ENCODE measurements at regions not wholly inside any gene's neighbourhood (a gene's known extent, or its start where the extent isn't known, plus 50 kb on each side); places are given as distances from the start of the nearest gene placed in this dataset.

DNA sequence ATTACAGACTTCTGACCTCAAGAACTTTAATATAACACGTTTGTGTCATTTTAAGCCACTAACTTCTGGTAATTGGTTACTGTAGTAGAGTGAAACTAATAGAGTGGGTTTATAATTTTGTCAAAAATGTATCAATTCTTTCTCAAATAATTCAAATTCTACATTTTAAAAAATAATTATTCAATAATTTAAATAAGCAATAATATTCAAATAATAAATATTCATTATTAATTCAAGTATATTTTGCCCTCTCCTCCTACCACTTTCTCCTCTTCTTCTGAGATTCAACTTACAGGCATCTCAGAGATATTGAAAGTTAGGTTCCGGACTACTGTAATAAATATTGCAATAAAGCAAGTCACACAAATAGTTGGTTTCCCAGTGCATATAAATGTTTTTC is 1107.1 kb downstream of the KCNT2 start:
- DNase-seq: no peak

DNA sequence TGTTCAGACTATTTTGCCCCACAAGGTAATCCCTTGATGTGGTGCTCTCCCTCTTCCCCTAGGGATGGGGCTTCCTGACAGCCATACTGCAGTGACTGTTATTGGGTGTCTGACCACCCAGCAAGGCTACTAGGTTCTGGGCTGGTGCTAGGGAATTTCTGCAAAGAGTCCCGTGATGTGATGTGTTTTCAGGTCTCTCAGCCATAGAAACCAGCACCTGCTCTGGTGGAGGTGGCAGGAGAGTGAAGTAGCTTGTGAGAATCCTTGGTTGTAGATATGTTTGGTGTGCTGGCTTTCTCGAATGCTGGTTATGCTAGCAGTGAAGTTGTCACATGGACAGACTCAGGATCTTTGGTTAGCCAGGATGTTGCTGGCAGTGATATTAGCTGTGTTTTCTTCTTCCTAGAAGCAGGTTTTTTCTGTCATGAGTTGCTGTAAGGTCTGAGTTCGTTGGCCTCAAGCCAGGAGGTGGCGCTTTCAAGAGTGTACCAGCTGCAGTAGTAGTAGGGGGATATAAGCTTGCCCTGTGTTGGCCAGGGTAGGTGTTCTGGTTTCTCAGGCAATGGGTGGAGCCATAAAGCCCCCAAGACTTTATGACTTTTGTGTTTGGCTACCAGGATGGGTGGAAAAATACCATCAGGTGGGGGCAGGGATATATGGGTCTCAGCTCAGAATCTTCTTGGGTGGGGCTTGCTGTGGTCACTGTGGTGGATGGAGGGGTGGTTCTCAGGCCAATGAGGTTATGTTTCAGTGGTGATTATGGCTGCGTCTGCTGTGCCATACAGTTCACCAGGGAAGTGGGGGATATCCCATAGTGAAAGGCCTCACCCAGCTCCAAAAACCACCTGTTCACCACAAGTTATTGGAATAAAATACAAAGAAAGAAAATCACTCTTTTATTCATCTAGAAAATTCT is 1112.3 kb downstream of the KCNT2 start:
- no peak for DNase-seq

DNA sequence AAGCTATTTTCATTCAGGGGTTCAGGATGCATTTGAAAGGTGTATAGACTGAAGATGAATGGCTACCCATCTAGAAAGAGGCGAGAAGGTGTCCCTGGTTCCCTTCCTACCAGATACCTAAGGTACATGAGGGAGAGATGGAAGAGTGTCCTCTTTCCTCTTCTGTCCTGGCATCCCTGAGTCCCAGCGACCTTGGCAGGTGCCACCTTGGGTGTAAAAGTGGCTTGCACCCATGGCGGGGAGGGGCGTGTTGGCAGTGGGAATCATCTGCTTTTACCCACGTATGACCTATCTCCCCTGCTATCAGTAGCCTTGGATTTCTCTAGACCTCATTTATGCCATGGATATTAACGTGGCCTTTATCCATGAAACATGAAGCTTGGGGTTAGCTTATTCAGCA is 1126.1 kb downstream of the KCNT2 start:
- DNase-seq: no peak

DNA sequence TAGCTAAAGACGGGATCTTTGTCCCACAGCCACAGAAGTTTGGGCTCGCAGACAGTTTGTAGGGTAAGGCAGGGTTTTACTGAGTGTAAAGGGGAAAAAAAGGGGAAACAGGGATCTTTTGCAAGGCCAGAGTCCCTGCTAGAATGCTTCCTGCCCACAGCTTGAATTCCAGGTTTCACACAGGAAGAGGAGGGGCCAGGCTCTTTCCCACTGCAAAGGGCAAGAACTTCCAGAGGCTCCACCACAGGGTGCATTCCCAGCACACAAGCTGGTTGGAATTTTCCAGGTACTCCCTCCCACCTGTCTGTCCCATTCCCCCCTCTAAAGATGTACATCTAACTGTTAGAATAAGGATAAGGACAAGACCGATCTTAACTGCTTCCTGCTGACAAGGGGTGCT is 1126.9 kb downstream of the KCNT2 start:
- no peak for DNase-seq

DNA sequence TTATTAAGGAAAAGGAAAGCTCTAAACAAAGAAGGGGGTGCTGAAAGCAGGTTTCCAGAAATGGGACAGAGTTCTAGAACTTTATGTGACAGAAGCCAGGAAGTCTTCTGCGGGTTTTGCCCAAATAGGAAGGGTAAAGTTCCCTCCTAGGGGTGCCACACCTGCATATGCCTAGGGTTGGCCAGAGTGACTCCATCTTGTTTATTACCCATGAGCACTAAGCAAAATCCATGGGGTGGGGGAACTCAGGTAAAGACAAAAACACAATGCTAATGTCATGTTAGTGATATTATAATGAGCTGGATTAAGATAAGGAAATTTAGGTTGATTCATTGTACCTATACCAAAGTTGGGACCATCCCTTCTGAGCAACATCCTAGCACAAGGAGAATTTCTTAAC is 1132.7 kb downstream of the KCNT2 start:
- no peak for DNase-seq

DNA sequence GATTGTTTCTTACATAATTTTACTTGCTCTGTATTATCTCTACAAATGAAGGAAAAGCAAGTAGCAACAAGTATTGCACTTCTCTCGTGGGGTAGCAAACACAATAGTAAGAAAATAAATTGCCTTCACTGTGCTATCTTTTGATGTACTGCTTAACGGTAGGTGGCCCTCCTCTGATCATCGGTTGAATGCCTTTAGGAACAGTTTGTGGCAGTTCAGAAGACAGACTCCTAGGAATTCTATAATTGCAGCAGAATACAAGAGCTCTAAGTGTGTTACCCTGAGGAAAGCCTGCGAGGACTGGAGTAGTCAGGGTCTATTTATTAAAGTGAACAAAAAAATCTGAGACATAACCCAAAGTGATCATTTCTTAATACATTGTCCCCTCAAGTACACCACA is 1135.9 kb downstream of the KCNT2 start:
- no peak for DNase-seq

DNA sequence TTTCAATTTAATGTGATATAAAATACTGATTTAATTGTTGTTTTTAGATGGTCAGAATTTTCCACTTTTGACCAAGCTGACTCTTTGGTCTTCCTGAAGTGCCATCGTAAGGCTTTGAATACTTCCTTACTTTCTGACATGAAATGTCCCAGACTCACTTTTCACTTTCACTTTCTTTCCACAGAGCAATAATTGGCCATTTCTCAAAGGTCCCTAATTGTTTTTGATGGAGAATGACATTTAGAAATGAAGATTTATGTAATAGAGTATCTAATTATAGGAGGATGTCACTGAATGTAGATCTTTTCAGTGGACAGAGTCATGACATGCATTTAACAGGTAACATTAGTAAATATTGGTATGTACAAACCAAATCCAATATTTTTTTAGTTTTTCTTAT is 1141.6 kb downstream of the KCNT2 start:
- DNase-seq: no peak

DNA sequence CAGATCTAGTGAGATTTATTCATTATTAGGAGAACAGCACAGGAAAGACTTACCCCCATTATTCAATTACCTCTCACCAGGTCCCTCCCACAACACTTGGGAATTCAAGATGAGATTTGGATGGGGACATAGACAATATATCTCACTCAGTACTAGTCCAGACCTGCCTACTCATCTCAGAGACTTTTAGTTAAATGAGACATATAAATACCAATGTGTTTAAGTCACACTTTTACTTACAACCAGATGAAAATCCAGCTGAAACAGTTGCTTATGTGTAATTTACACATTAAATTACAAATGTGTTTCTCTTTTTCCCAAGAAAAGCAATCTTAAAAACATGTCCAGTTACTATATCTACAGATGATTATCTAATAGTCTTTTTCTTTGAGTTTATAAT is 1145.6 kb downstream of the KCNT2 start:
- no peak for DNase-seq

DNA sequence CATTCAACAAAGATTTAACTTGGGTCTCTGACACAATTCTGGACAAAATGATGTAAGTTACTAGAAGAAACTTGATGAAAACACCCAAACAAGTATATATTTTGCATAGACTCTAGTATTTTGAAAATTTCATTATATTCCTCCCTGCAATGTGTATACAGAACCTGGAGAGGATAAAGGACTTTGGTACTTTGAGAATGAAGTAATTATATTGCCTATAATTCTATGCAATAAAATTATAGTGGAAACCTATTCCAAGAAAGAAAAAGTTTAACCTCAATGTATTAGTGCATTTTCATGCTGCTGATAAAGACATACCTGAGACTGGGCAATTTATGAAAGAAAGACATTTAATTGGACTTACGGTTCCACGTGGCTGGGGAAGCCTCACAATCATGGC is 1146.1 kb downstream of the KCNT2 start:
- DNase-seq: no peak

DNA sequence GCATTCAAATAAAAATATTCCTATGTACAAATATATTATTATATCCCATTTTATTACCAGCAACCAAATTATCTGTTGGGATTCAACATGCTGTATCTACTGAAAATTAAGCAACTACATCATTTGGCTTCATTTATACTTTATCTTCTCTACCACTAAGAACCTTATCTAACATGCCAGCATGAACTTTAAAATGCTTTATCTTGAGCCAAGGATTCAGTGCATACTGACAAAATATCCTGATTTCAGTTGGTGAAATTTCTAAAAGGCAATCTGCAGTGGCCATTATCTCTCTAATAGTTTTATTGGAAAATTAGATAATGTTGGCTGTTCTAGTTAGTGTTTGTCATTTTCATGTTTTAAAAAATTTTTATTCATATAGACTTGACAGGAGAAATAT is 1149.9 kb downstream of the KCNT2 start:
- no peak for DNase-seq

DNA sequence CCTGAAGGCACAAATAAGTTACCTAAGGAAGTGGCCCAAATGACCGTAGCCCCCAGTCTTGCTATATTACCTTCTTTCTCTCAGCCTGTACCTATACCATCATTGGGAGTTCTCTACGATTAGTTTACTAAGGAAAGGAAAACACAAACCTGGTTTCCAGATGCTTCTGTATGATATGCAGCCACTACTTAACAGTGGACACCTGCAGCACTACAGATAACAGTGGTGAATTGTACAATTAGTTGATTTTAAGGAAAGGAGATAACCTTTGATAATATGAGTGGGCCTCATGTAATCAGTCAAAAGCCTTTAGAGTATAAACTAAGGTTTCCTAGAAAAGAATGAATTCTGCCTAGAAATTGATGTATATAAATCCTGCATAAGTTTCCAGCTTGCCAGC is 1157.4 kb downstream of the KCNT2 start:
- no peak for DNase-seq

DNA sequence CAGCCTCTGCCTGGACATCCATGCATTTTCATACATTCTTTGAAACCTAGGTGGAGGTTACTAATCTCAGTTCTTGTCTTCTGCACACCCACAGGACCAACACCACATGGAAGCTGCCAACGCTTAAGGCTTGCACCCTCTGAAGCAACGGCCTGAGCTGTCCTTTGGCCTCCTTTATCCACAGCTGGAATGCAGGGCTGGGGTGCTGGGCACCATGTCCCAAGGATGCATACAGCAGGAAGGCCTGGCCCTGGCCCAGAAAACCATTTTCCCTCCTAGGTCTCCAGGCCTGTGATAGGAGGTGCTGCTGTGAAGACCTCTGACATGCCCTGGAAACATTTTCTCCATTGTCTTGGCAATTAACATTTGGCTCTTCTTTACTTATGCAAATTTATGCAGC is 1168.6 kb downstream of the KCNT2 start:
- DNase-seq: no peak

DNA sequence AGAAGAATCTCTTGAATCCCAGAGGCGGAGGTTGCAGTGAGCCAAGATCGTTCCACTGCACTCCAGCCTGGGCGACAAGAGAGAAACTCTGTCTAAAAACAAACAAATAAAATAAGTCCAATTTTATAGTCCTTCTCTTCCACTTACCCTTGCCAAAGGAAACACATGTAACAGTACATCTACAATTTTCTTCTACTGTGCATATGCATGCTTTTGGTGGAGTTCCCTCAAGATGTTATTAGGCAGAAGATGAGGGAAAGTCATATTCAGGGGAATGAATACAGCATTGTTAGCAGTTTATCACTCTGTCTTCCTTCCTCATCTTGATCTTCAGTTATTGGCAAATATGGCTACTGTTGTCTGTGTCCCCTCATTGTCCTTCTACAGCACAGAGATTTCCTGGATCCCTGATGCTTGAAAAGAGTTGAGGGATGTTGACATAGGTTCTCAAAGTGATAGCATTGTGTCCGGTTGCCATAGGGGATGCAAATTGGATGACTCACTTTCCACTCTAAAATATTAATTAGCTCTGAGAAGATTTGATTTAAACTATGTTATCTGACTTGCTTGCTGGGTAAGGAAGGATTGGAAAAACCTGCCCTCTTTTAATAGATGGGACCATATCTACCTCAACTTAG is 1173.6 kb downstream of the KCNT2 start:
- DNase-seq: no peak

DNA sequence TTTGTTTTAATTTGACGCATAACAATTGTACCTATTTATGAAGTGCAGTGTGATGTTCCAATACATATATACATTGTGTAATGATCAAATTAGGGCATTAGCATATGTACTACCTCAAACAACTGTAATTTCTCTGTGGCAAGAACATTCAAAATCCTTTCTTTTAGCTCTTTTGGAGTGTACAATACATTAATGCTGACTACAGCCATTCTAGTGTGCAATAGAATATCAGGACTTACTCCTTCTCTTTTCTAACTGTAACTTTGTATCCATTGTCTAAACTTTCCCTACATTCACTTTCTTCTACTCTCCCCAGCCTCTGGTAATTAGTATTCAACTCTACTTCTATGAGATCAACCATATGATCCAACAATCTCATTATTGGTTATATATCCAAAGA is 1177.4 kb downstream of the KCNT2 start:
- DNase-seq: no peak

DNA sequence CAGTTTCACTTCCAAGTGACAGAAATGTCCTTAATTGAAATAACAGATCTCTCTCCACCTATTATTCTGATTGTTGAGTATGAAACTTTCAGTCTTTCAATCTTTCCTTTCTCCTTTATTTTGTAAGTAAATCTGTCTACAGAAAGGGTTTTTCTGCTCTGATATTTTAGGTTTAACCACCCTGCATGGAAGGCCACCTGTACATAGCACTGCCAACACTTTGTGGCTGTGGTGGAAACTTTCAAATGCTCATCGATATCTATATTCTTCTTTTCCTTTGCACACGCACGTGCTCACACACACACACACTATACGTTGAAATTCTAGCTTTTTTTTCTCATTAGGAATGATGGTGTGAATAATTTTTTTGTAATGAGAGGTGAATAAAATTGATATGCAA is 1179.3 kb downstream of the KCNT2 start:
- no peak for DNase-seq

DNA sequence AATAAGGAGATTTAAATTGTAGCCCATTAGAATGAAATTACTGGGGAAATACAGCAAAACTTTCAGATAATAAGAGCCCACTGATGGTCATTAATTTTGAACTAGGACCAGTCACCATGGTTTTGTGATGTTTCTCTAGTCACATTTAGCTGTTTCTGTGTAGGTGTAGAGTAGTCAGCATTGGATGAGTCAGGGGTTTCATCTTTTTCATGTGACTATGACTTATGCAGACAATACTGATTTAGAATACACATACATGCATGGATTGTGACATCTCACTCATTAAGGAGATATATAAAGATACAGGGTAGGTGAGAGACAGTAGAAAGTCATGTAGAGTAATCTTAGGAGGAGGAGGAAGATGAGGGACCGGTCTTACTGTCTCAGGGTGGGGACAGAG is 1192.7 kb downstream of the KCNT2 start:
- DNase-seq: no peak

DNA sequence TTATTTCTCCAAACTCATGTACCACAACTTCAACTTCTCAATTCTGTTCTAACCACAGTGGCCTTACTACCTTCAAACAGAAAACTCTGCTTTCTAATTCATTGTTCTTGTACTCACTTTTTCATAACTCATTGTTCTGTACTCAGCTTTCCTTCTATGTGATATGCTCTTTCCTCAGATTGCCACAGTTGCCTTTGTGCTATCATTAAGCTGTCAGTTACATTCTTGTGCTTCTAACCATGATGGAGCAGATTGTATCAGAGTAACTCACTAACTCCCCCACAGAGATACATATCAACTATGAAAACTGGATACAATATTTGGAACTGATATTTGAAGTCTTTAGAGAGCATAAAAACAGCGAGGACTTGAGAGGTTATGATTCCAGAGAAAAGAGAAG is 1213.7 kb downstream of the KCNT2 start:
- DNase-seq: no peak

DNA sequence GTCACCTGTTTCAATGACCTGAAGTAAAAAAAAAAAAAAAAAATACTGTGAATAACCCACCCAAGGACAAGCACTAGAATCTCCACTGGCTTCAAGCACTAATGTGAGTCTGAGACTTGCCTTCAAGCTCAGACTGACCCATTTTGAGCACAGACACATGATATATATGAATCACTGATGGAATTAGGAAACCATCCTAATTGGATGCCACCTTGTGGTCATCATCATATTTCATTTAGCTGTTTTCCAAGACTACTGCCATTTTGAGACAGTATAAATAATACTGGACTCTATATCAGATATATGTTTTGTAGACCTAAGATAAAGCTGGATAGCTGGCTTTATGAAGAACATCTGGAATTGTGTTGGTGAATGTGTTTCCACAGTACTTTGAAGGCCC is 1232.0 kb downstream of the KCNT2 start:
- no peak for DNase-seq

DNA sequence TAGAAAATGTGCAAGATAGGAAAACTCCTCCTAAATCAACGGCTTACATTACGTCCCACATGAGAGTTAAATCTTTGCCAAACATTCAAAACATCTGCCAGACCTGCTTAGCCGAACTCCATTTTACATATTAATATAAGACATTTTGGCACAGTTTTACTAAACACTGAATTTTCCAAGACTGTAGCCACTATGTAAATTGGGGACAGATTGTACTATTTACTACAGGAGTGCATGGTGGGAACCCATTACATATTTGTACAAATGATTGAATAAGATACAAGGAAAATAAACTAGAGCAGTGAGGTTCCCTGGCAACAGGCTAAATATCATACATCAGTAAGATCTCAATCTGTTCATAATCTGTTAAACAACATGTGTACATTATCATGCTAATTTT is 1234.4 kb downstream of the KCNT2 start:
- no peak for DNase-seq

DNA sequence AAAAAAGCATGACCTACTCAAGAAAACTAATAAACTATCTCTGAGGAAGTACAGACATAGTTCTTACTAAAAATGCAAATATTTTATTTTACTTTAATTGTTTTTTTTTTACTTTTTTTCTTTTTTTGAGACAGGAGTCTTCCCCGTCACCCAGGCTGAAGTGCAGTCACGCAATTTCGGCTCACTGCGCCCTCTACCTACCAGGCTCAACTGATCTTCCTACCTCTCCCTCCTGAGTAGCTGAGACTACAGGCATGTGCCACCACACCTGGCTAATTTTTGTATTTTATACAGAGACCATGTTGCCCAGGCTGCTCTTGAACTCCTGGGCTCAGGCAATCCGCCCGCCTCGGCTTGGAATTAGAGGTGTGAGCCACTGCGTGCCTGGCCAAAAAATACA is 1263.1 kb downstream of the KCNT2 start:
- no peak for DNase-seq

DNA sequence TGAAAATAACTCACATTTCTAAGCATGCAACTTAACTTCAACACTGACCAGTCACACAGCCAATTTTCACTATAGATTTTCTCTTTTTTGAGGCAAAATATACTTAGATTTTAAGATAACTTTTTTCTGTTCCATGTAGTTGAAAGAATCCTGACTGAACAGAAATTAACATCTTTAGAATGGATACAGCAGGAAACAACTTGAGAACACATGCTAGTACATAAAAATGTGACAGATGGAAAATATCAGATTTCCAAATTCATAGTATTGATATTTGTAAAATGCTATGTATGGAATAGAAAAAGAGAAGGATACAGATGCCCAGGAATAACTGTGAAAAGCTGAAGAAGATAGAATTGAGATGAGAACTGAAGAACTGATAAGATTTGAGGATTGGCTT is 1270.6 kb downstream of the KCNT2 start:
- no peak for DNase-seq

DNA sequence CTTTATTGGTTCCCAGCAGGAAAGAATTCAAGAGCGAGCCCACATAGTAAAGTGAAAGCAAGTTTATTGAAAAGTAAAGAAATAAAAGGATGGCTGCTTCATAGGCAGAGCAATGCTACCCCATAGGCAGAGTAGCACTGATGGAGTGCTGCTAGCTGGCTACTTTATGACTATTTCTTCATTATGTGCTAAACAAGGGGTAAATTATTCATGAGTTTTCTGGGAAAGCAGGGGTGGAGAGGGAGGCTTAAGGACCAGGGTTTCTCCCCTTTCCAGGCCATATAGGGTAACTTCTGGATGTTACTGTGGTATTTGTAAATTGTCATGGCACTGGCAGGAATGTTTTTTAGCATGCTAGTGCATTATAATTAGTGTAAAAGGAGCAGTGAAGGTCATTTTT is 1271.4 kb downstream of the KCNT2 start:
- no peak for DNase-seq

DNA sequence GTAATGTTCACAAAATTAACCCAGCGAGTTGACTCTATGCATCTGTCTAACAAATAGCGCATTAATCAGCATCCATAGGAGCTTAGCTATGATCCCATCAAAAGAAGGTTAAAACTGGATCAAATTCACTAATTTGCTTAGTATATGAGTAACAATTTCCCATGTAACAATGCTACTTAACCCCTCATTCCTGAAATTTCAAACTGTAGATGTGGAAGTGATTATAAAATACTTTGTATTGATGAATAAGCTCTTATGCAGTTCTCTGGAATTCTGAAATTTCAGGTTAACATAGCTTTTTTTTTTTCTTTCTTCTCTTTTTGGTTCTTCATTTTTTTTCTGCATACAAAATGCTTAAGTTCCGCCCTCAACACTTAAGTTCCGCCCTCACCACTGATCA is 1272.7 kb downstream of the KCNT2 start:
- DNase-seq: no peak

DNA sequence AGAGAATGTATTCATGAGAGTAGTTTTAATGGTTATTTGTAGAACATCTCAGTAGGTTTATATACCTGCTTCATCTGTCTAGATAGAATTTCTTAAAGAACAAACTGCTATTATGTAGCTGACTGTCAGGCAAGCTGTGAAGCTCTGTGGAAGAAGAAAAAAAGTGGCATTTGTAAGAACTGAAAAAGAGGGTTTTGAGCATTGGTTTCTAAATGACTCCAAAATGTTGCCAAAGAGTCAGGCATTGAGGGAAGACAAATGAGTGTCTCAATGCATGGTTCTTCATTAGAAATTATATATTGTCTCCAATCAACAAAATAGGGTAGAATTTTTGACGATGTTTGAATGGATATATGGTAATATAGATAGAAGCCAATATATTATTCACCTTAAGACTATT is 1276.1 kb downstream of the KCNT2 start:
- no peak for DNase-seq

DNA sequence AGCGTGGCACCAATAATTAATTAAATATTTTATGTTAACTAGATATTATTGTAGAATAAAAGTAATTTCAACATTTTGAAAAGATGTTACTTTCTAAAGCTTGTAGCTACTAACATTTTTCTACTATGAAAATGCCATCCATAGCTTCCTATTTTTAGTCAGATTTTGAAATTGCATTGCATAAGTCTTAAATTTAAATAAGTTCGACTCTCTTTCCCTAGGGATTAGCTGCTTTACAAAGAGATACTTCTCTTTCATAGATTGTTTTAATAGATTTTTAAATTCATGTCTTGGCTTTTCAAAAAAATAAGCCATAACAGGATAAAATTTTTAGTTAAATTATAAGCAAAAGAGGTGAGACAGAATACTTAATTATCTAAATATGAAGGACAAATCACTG is 1279.6 kb downstream of the KCNT2 start:
- DNase-seq: no peak
